B cell (primary cell): ENCODE measurements at regions not wholly inside any gene's neighbourhood (a gene's known extent, or its start where the extent isn't known, plus 50 kb on each side); places are given as distances from the start of the nearest gene placed in this dataset.

Experiments
- ATAC-seq: fragments of 200-7000 bp; cut with Tn5 transposase; one replicate; pipeline ENCODE4 v1.10.0; 2021; ENCODE audit warnings: low read depth, mild to moderate bottlenecking, moderate number of reproducible peaks, moderate library complexity
- CTCF ChIA-PET: fragments of 350-600 bp; sonication (Branson Sonifier 250); formaldehyde crosslinking; loops from one replicate; lab custom pipeline; 2021; ENCODE audit warnings: antibody characterized with exemption, inconsistent platforms; lab: Charles Lee
- POLR2A ChIA-PET: fragments of 350-600 bp; sonication (Branson Sonifier 250); formaldehyde crosslinking; loops from one replicate; lab custom pipeline; 2021; ENCODE audit warnings: antibody characterized with exemption; lab: Charles Lee
- DNase-seq: peaks from one replicate; pipeline ENCODE4 v3.0.0; 2013
- H2AFZ ChIP-seq: 2 replicates; pipeline ENCODE4 v1.6.1; 2012; ENCODE audit warnings: mild to moderate bottlenecking, low read depth, low read length; ENCODE audit not compliant: insufficient read depth, poor library complexity, severe bottlenecking
- H3K27ac ChIP-seq, 2 donors: 1 replicate in 1 of 2; 2 replicates in 1 of 2; pipeline ENCODE4 v1.5.1; 2012 to 2013; ENCODE audit warnings: low read length in 2 of 2, mild to moderate bottlenecking in 2 of 2, moderate library complexity in 1 of 2
- H3K27me3 ChIP-seq, 4 experiments: fragments of 200-600 bp in 1 of 4; sonication (generic) in 1 of 4; replicated peaks in 1 of 4; 1 replicate in 2 of 4; 2 replicates in 2 of 4; pipeline versions ENCODE4 v1.6.1 to v1.7.0; 2013 to 2016; ENCODE audit warnings: low read length in 3 of 4, mild to moderate bottlenecking in 2 of 4, mixed read lengths in 1 of 4, moderate library complexity in 1 of 4; ENCODE audit not compliant: insufficient read depth in 4 of 4, control insufficient read depth in 3 of 4; ENCODE audit errors: control extremely low read depth in 1 of 4
- H3K36me3 ChIP-seq, 2 experiments: replicated peaks in 1 of 2; 1 replicate in 1 of 2; 2 replicates in 1 of 2; pipeline versions ENCODE4 v1.6.1 to v1.7.1; 2013; ENCODE audit warnings: low read length in 1 of 2; ENCODE audit not compliant: insufficient read depth in 2 of 2, control insufficient read depth in 1 of 2; ENCODE audit errors: control extremely low read depth in 1 of 2, extremely low read depth in 1 of 2
- H3K4me1 ChIP-seq, 2 donors: fragments of 200-600 bp in 1 of 2; sonication (generic) in 1 of 2; 1 replicate in 1 of 2; 2 replicates in 1 of 2; pipeline versions ENCODE4 v1.5.1 to v1.6.1; 2013 to 2017; ENCODE audit warnings: low read length in 2 of 2; ENCODE audit not compliant: control insufficient read depth in 2 of 2, insufficient read depth in 2 of 2
- H3K4me2 ChIP-seq: replicated peaks from 2 replicates; pipeline ENCODE3; 2012; ENCODE audit warnings: mild to moderate bottlenecking, low read depth, low read length; ENCODE audit not compliant: poor library complexity, severe bottlenecking
- H3K4me3 ChIP-seq, 5 experiments: fragments of 200-600 bp in 1 of 5; sonication (generic) in 1 of 5; 1 replicate in 3 of 5; 2 replicates in 2 of 5; pipeline versions ENCODE4 v1.5.1 to v1.7.0; 2011 to 2016; ENCODE audit warnings: low read length in 4 of 5, mild to moderate bottlenecking in 4 of 5, low read depth in 2 of 5, control low read depth in 1 of 5, moderate library complexity in 1 of 5; ENCODE audit not compliant: insufficient read depth in 1 of 5; ENCODE audit errors: control extremely low read depth in 1 of 5, extremely low read depth in 1 of 5
- H3K79me2 ChIP-seq: fragments of 200-600 bp; sonication (generic); one replicate; pipeline ENCODE4 v1.6.0; 2016; ENCODE audit warnings: low read length; ENCODE audit not compliant: control insufficient read depth, insufficient read depth
- H3K9ac ChIP-seq: fragments of 200-600 bp; sonication (generic); 2 replicates; pipeline ENCODE4 v1.6.1; 2017; ENCODE audit warnings: mild to moderate bottlenecking, low read length, moderate library complexity
- H3K9me3 ChIP-seq, 3 donors: one replicate each; pipeline versions ENCODE4 v1.6.1 to v1.7.1; 2013; ENCODE audit warnings: low read length in 2 of 3; ENCODE audit not compliant: control insufficient read depth in 2 of 3, insufficient read depth in 1 of 3; ENCODE audit errors: control extremely low read depth in 1 of 3
- H4K20me1 ChIP-seq: 2 replicates; pipeline ENCODE4 v1.6.0; 2012; ENCODE audit warnings: mild to moderate bottlenecking, low read length; ENCODE audit not compliant: insufficient read depth, control insufficient read depth, poor library complexity, severe bottlenecking
- H3K27ac Mint-ChIP-seq: one replicate; pipeline ENCODE4 v1.8.0; 2021; ENCODE audit warnings: mixed read lengths
- H3K27me3 Mint-ChIP-seq: one replicate; pipeline ENCODE4 v1.8.0; 2021; ENCODE audit warnings: mixed read lengths
- H3K4me1 Mint-ChIP-seq: one replicate; pipeline ENCODE4 v1.8.0; 2021; ENCODE audit warnings: mixed read lengths
- H3K4me3 Mint-ChIP-seq: one replicate; pipeline ENCODE4 v1.8.0; 2021; ENCODE audit warnings: mixed read lengths
- H3K9me3 Mint-ChIP-seq: one replicate; pipeline ENCODE4 v1.8.0; 2022; ENCODE audit warnings: mixed read lengths; ENCODE audit not compliant: insufficient read depth
- CTCF ChIP-seq: fragments of 200-600 bp; IDR thresholded peaks from one replicate; pipeline ENCODE4 v1.8.0; 2022; ENCODE audit warnings: antibody characterized with exemption, mild to moderate bottlenecking
- EZH2 ChIP-seq: IDR thresholded peaks from 2 replicates; pipeline ENCODE4 v1.6.1; 2012; ENCODE audit warnings: borderline replicate concordance, low read depth, mild to moderate bottlenecking, moderate library complexity, low read length; ENCODE audit not compliant: insufficient read depth, poor library complexity, severe bottlenecking
- WGBS: methylation state at CpG from one replicate; pipeline ENCODE4 v1.1.5; 2013; ENCODE audit warnings: missing lambda C conversion rate; ENCODE audit not compliant: insufficient coverage; 5-methylcytosine and 5-hydroxymethylcytosine counted together
- intact Hi-C: fragments of 100-400 bp; cut with micrococcal nuclease; formaldehyde crosslinking; loops from one replicate; pipeline ENCODE4 v1.10.0; 2022

GRCh38 chr18:10229458-10229857, 225.0 kb upstream of the APCDD1 start:
- Histone ChIP-seq H3K9ac (no peak overlapping the region), H4K20me1 (no peaks in the 10 kb centered on the region), H2AFZ (no peak overlapping the region), H3K9me3 (peaks cover 0 to 25% (median 8%) of the 10 kb centered on the region in 3 donors), H3K4me1 (peaks cover 0 to 3% of the 10 kb centered on the region in 2 donors), H3K4me2 (no peak overlapping the region), H3K27me3 (no peaks in the 10 kb centered on the region), H3K79me2 (no peaks in the 10 kb centered on the region), H3K36me3 (no peaks in the 10 kb centered on the region), H3K27ac (no peak overlapping the region), H3K4me3 (no peak overlapping the region)
- intact Hi-C loops: no loop called here
- Mint-ChIP-seq H3K27ac (no peak overlapping the region), H3K9me3 (peaks cover 8% of the 10 kb centered on the region), H3K27me3 (no peaks in the 10 kb centered on the region), H3K4me1 (peaks cover 12% of the 10 kb centered on the region), H3K4me3 (no peak overlapping the region)
- ChIA-PET CTCF (no interaction called here), POLR2A (no interaction called here)
- WGBS: no CpG with 5 or more reads among the region's 3 CpGs
- DNase-seq (no peak), ATAC-seq (no peak)
- TF ChIP-seq CTCF: no peak
- no peak for TF ChIP-seq EZH2

GRCh38 chr18:10230072-10230471, 224.4 kb upstream of the APCDD1 start:
- DNase-seq (no peak), ATAC-seq (no peak)
- H3K36me3 ChIP-seq: no peaks in the 10 kb centered on the region
- no peak overlapping the region for H3K27ac ChIP-seq
- intact Hi-C loops: no loop called here
- ChIA-PET POLR2A (no interaction called here), CTCF (no interaction called here)
- H2AFZ ChIP-seq: no peak overlapping the region
- H3K4me3 ChIP-seq: no peak overlapping the region
- H3K9me3 Mint-ChIP-seq: peaks cover 5% of the 10 kb centered on the region
- peaks cover 12% of the 10 kb centered on the region for H3K4me1 Mint-ChIP-seq
- TF ChIP-seq EZH2 (no peak), CTCF (no peak)
- H3K27me3 ChIP-seq: no peaks in the 10 kb centered on the region
- peaks cover 0 to 3% of the 10 kb centered on the region in 2 donors for H3K4me1 ChIP-seq
- no peak overlapping the region for H3K4me3 Mint-ChIP-seq
- no peaks in the 10 kb centered on the region for H4K20me1 ChIP-seq
- H3K9me3 ChIP-seq: peaks cover 0 to 22% (median 8%) of the 10 kb centered on the region in 3 donors
- H3K4me2 ChIP-seq: no peak overlapping the region
- no peaks in the 10 kb centered on the region for H3K79me2 ChIP-seq
- H3K27me3 Mint-ChIP-seq: no peaks in the 10 kb centered on the region
- H3K27ac Mint-ChIP-seq: no peak overlapping the region
- 89% methylated on average over 3 of the region's 3 CpGs for WGBS
- no peak overlapping the region for H3K9ac ChIP-seq
